Neural cell (in vitro differentiated cells): ENCODE measurements at regions not wholly inside any gene's neighbourhood (a gene's known extent, or its start where the extent isn't known, plus 50 kb on each side); places are given as distances from the start of the nearest gene placed in this dataset.

ENCODE experiments used
- H2AFZ ChIP-seq: fragments of 200-600, 300-800 bp; sonication (generic), shearing (Covaris generic); 2 replicates; pipeline ENCODE4 v1.6.0; 2014; ENCODE audit warnings: low read depth, mild to moderate bottlenecking, antibody characterized with exemption, low read length, moderate library complexity
- H3F3A ChIP-seq: fragments of 200-600 bp; shearing (Covaris generic); 2 replicates; pipeline ENCODE4 v1.6.1; 2016; ENCODE audit warnings: mild to moderate bottlenecking, moderate library complexity, mixed read lengths, antibody characterized with exemption, low read length; ENCODE audit not compliant: insufficient read depth, poor library complexity, severe bottlenecking
- H3K27ac ChIP-seq: fragments of 200-600, 300-800 bp; sonication (generic), shearing (Covaris generic); 2 replicates; pipeline ENCODE4 v1.5.1; 2014; ENCODE audit warnings: mild to moderate bottlenecking, low read length, moderate library complexity
- H3K27me3 ChIP-seq: fragments of 300-800, 200-600 bp; sonication (generic), shearing (Covaris generic); 2 replicates; pipeline ENCODE4 v1.6.0; 2014; ENCODE audit warnings: mild to moderate bottlenecking, low read depth, low read length, moderate library complexity; ENCODE audit not compliant: insufficient read depth
- H3K36me3 ChIP-seq: fragments of 300-800, 200-600 bp; sonication (generic), shearing (Covaris generic); 2 replicates; pipeline ENCODE4 v1.5.1; 2014; ENCODE audit warnings: mild to moderate bottlenecking, antibody characterized with exemption, low read length, moderate library complexity; ENCODE audit not compliant: insufficient read depth
- H3K4me2 ChIP-seq: fragments of 300-800, 200-600 bp; sonication (generic), shearing (Covaris generic); 2 replicates; pipeline ENCODE4 v1.6.0; 2014; ENCODE audit warnings: mild to moderate bottlenecking, low read length
- H3K4me3 ChIP-seq: fragments of 300-800, 200-600 bp; sonication (generic), shearing (Covaris generic); 2 replicates; pipeline ENCODE4 v1.5.1; 2014; ENCODE audit warnings: mild to moderate bottlenecking, low read length, moderate library complexity
- H3K79me2 ChIP-seq: fragments of 200-600 bp; shearing (Covaris generic); replicated peaks from 2 replicates; pipeline ENCODE4 v1.6.0; 2014; ENCODE audit warnings: mild to moderate bottlenecking, low read length, moderate library complexity; ENCODE audit not compliant: insufficient read depth
- H3K9ac ChIP-seq: fragments of 300-800, 200-600 bp; sonication (generic), shearing (Covaris generic); 2 replicates; pipeline ENCODE4 v1.6.1; 2016; ENCODE audit warnings: mild to moderate bottlenecking, low read length, mixed read lengths
- H3K9me2 ChIP-seq: fragments of 200-600 bp; shearing (Covaris generic); 2 replicates; pipeline ENCODE4 v1.6.1; 2016; ENCODE audit warnings: mild to moderate bottlenecking, low read length, mixed read lengths; ENCODE audit not compliant: insufficient read depth
- H3K9me3 ChIP-seq: fragments of 200-600, 300-800 bp; sonication (generic), shearing (Covaris generic); 2 replicates; pipeline ENCODE4 v1.6.1; 2016; ENCODE audit warnings: mild to moderate bottlenecking, mixed run types, low read length, moderate library complexity, mixed read lengths
- H4K20me1 ChIP-seq: fragments of 200-600 bp; shearing (Covaris generic); 2 replicates; pipeline ENCODE4 v1.6.1; 2016; ENCODE audit warnings: mild to moderate bottlenecking, mixed run types; ENCODE audit not compliant: insufficient read depth
- CTCF ChIP-seq: fragments of 450-650 bp; IDR thresholded peaks from 2 replicates; pipeline ENCODE4 v1.5.1; 2014; ENCODE audit warnings: antibody characterized with exemption, mild to moderate bottlenecking, moderate library complexity; ENCODE audit not compliant: poor library complexity, severe bottlenecking
- EP300 ChIP-seq: fragments of 450-650 bp; conservative IDR thresholded peaks from 2 replicates; pipeline ENCODE4 v1.6.1; 2014; ENCODE audit warnings: antibody characterized with exemption, mild to moderate bottlenecking, moderate library complexity; ENCODE audit not compliant: poor library complexity, severe bottlenecking
- EZH2 ChIP-seq: fragments of 200-600, 300-800 bp; shearing (Covaris generic), sonication (generic); IDR thresholded peaks from 2 replicates; pipeline ENCODE4 v1.6.1; 2014; ENCODE audit warnings: antibody characterized with exemption, low read length, borderline replicate concordance, mild to moderate bottlenecking; ENCODE audit not compliant: insufficient read depth, poor library complexity, severe bottlenecking
- MXI1 ChIP-seq: fragments of 450-650 bp; conservative IDR thresholded peaks from 2 replicates; pipeline ENCODE4 v1.6.1; 2014; ENCODE audit warnings: antibody characterized with exemption, mild to moderate bottlenecking; ENCODE audit not compliant: poor library complexity, severe bottlenecking
- POLR2AphosphoS5 ChIP-seq: IDR thresholded peaks from 2 replicates; pipeline ENCODE4 v1.6.1; 2012
- RAD21 ChIP-seq: fragments of 450-650 bp; conservative IDR thresholded peaks from 2 replicates; pipeline ENCODE4 v1.6.1; 2014; ENCODE audit warnings: antibody characterized with exemption, mild to moderate bottlenecking, moderate library complexity
- REST ChIP-seq: IDR thresholded peaks from 2 replicates; pipeline ENCODE4 v1.6.1; 2012; ENCODE audit warnings: borderline replicate concordance
- SMC3 ChIP-seq: fragments of 450-650 bp; conservative IDR thresholded peaks from 2 replicates; pipeline ENCODE4 v1.6.1; 2014; ENCODE audit warnings: antibody characterized with exemption, mild to moderate bottlenecking, moderate library complexity; ENCODE audit not compliant: poor library complexity
- TAF1 ChIP-seq: IDR thresholded peaks from 2 replicates; pipeline ENCODE4 v1.6.1; 2012; ENCODE audit warnings: low read depth

- Histone ChIP-seq H3K27me3 (no peaks in the 10 kb centered on the region), H3K9me3 (no peaks in the 10 kb centered on the region), H3F3A (no peaks in the 10 kb centered on the region), H3K9me2 (no peaks in the 10 kb centered on the region), H4K20me1 (no peaks in the 10 kb centered on the region), H2AFZ (no peak overlapping the region), H3K27ac (no peak overlapping the region), H3K4me3 (no peak overlapping the region), H3K4me2 (no peak overlapping the region), H3K79me2 (no peaks in the 10 kb centered on the region), H3K9ac (no peak overlapping the region), H3K36me3 (no peaks in the 10 kb centered on the region)
- TF ChIP-seq EP300 (no peak), EZH2 (no peak), CTCF (no peak), REST (no peak), MXI1 (no peak), SMC3 (no peak), POLR2AphosphoS5 (no peak), TAF1 (no peak), RAD21 (no peak)
These were observed 188.3 kb upstream of the WSCD1 start for GRCh38 chr17:5881849-5882248.

- Histone ChIP-seq H3K9ac (no peak overlapping the region), H3K27ac (no peak overlapping the region), H3F3A (no peaks in the 10 kb centered on the region), H3K27me3 (no peaks in the 10 kb centered on the region), H4K20me1 (no peaks in the 10 kb centered on the region), H2AFZ (no peak overlapping the region), H3K9me2 (no peaks in the 10 kb centered on the region), H3K4me2 (no peak overlapping the region), H3K79me2 (no peaks in the 10 kb centered on the region), H3K9me3 (no peaks in the 10 kb centered on the region), H3K36me3 (no peaks in the 10 kb centered on the region), H3K4me3 (no peak overlapping the region)
- TF ChIP-seq SMC3 (no peak), MXI1 (no peak), CTCF (no peak), EP300 (no peak), RAD21 (no peak), TAF1 (no peak), EZH2 (no peak), POLR2AphosphoS5 (no peak), REST (no peak)
These were observed 186.2 kb upstream of the WSCD1 start for GRCh38 chr17:5883775-5884665.
